ENCODE measurements at regions not wholly inside any gene's neighbourhood (a gene's known extent, or its start where the extent isn't known, plus 50 kb on each side); places are given as distances from the start of the nearest gene placed in this dataset.

DNA sequence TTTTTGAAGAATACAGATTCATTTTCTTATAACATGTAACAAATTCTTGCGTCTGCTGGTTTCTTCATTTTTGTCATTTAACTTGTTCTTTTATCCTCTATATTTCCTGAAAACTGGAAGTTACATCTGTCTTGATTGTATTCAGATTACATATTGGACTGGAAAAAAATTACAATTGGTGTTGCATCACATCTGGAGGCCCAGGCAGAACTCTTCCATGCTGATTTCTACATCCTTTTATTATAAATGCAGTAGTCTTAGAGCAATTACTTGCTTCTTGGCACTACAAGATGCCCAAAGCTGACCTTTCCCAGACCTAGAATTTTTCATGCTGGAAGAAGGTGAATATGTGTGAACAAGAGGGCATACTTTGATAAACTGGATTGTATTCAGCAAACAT lies 460.9 kb upstream of the CNTNAP2 start:
- TF ChIP-seq ZBTB33 (IDR thresholded peaks at IDR 0.05; ENCODE audit: extremely low read depth, insufficient replicate concordance, low read length) = no peak
- TF ChIP-seq EZH2phosphoT487 (IDR thresholded peaks at IDR 0.05; ENCODE audit: borderline replicate concordance) = no peak
- TF ChIP-seq POLR2AphosphoS5 (IDR thresholded peaks at IDR 0.05; ENCODE audit: low read depth, low read length) = no peak
- TF ChIP-seq, protein P1, sequence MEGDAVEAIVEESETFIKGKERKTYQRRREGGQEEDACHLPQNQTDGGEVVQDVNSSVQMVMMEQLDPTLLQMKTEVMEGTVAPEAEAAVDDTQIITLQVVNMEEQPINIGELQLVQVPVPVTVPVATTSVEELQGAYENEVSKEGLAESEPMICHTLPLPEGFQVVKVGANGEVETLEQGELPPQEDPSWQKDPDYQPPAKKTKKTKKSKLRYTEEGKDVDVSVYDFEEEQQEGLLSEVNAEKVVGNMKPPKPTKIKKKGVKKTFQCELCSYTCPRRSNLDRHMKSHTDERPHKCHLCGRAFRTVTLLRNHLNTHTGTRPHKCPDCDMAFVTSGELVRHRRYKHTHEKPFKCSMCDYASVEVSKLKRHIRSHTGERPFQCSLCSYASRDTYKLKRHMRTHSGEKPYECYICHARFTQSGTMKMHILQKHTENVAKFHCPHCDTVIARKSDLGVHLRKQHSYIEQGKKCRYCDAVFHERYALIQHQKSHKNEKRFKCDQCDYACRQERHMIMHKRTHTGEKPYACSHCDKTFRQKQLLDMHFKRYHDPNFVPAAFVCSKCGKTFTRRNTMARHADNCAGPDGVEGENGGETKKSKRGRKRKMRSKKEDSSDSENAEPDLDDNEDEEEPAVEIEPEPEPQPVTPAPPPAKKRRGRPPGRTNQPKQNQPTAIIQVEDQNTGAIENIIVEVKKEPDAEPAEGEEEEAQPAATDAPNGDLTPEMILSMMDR (IDR thresholded peaks at IDR 0.05 in 2 of 3, conservative IDR thresholded peaks at IDR 0.05 in 1 of 3; ENCODE audit: borderline replicate concordance in 1 of 3, insufficient read depth in 1 of 3, low read depth in 2 of 3, low read length in 2 of 3) = no peak
- TF ChIP-seq SP1 (IDR thresholded peaks at IDR 0.05; ENCODE audit: low read depth) = no peak
- TF ChIP-seq, protein P2, sequence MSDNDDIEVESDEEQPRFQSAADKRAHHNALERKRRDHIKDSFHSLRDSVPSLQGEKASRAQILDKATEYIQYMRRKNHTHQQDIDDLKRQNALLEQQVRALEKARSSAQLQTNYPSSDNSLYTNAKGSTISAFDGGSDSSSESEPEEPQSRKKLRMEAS (IDR thresholded peaks at IDR 0.05) = no peak
- no peak for TF ChIP-seq RAD21 (IDR thresholded peaks at IDR 0.05; ENCODE audit: low read depth)
- TF ChIP-seq TCF7L2 (IDR thresholded peaks at IDR 0.05; ENCODE audit: borderline replicate concordance, extremely low read depth, insufficient read depth, insufficient read length) = no peak
- TF ChIP-seq POLR2A (IDR thresholded peaks at IDR 0.05; ENCODE audit: borderline replicate concordance, extremely low read depth, insufficient read depth, insufficient read length) = no peak
- TF ChIP-seq ZNF274 (IDR thresholded peaks at IDR 0.05; ENCODE audit: low read depth, low read length) = no peak
- TF ChIP-seq JUND (IDR thresholded peaks at IDR 0.05) = no peak

Measured in HCT116 (cell line).